Naive thymus-derived CD4-positive, alpha-beta T cell (primary cell): ENCODE measurements at regions not wholly inside any gene's neighbourhood (a gene's known extent, or its start where the extent isn't known, plus 50 kb on each side); places are given as distances from the start of the nearest gene placed in this dataset.

ENCODE experiments used
- ATAC-seq: fragments of 150-1000 bp; cut with Tn5 transposase; 2 replicates; pipeline ENCODE4 v1.10.0; 2021; ENCODE audit warnings: mild to moderate bottlenecking, moderate library complexity
- CTCF ChIA-PET: fragments of 350-600 bp; sonication (Branson Sonifier 250); formaldehyde crosslinking; loops from one replicate; lab custom pipeline; 2021; ENCODE audit warnings: antibody characterized with exemption; lab: Charles Lee
- POLR2A ChIA-PET: fragments of 350-600 bp; sonication (Branson Sonifier 250); formaldehyde crosslinking; loops from one replicate; lab custom pipeline; 2021; ENCODE audit warnings: antibody characterized with exemption, inconsistent platforms; lab: Charles Lee
- DNase-seq, 9 donors: peaks; one replicate each; pipeline versions ENCODE4 v3.0.0 to v3.0.0-alpha.2; 2020 to 2022; ENCODE audit warnings: mixed read lengths in 1 of 9
- H3K27ac ChIP-seq: one replicate; pipeline ENCODE4 v1.7.0; 2013; ENCODE audit warnings: mild to moderate bottlenecking, low read depth, low read length, moderate library complexity
- H3K27me3 ChIP-seq, 2 donors: one replicate each; pipeline ENCODE4 v1.7.0; 2013; ENCODE audit warnings: low read length in 2 of 2, mild to moderate bottlenecking in 2 of 2, moderate library complexity in 2 of 2; ENCODE audit not compliant: control insufficient read depth in 2 of 2, insufficient read depth in 2 of 2
- H3K36me3 ChIP-seq, 3 experiments: 1 replicate in 2 of 3; 2 replicates in 1 of 3; pipeline ENCODE4 v1.7.0; 2013; ENCODE audit warnings: low read length in 3 of 3, mild to moderate bottlenecking in 3 of 3, moderate library complexity in 1 of 3; ENCODE audit not compliant: insufficient read depth in 3 of 3, control insufficient read depth in 2 of 3
- H3K4me1 ChIP-seq, 2 donors: one replicate each; pipeline ENCODE4 v1.7.0; 2013; ENCODE audit warnings: low read length in 2 of 2, mild to moderate bottlenecking in 2 of 2, moderate library complexity in 1 of 2; ENCODE audit not compliant: control insufficient read depth in 2 of 2, insufficient read depth in 2 of 2
- H3K4me3 ChIP-seq: 2 replicates; pipeline ENCODE4 v1.7.0; 2013; ENCODE audit warnings: mild to moderate bottlenecking, low read length
- H3K9me3 ChIP-seq, 3 experiments: 1 replicate in 2 of 3; 2 replicates in 1 of 3; pipeline ENCODE4 v1.7.0; 2013; ENCODE audit warnings: low read length in 3 of 3; ENCODE audit not compliant: control insufficient read depth in 2 of 3
- H3K27ac Mint-ChIP-seq, 9 donors: one replicate each; pipeline ENCODE4 v1.8.0; 2020 to 2022; ENCODE audit warnings: mixed read lengths in 9 of 9, mild to moderate bottlenecking in 8 of 9, moderate library complexity in 5 of 9, inconsistent platforms in 2 of 9
- H3K27me3 Mint-ChIP-seq, 5 donors: one replicate each; pipeline ENCODE4 v1.8.0; 2021 to 2022; ENCODE audit warnings: mixed read lengths in 5 of 5, mild to moderate bottlenecking in 1 of 5
- H3K36me3 Mint-ChIP-seq, 5 donors: one replicate each; pipeline ENCODE4 v1.8.0; 2020 to 2022; ENCODE audit warnings: mixed read lengths in 5 of 5, mild to moderate bottlenecking in 3 of 5, inconsistent platforms in 1 of 5
- H3K4me1 Mint-ChIP-seq, 7 donors: one replicate each; pipeline ENCODE4 v1.8.0; 2020 to 2022; ENCODE audit warnings: mixed read lengths in 7 of 7, mild to moderate bottlenecking in 3 of 7, inconsistent platforms in 1 of 7
- H3K4me3 Mint-ChIP-seq, 10 donors: one replicate each; pipeline ENCODE4 v1.8.0; 2020 to 2022; ENCODE audit warnings: mild to moderate bottlenecking in 10 of 10, mixed read lengths in 10 of 10, moderate library complexity in 6 of 10, inconsistent platforms in 2 of 10
- H3K9me3 Mint-ChIP-seq, 11 donors: one replicate each; pipeline ENCODE4 v1.8.0; 2020 to 2022; ENCODE audit warnings: mixed read lengths in 11 of 11, mild to moderate bottlenecking in 4 of 11, inconsistent platforms in 1 of 11, moderate library complexity in 1 of 11
- intact Hi-C, 2 donors: fragments of 100-400 bp; cut with micrococcal nuclease; formaldehyde crosslinking; loops; one replicate each; pipeline ENCODE4 v1.15.1; 2023

- no peaks in the 10 kb centered on the region for H3K27me3 ChIP-seq
- no peaks in the 10 kb centered on the region for H3K27me3 Mint-ChIP-seq
- CTCF ChIA-PET: no interaction called here
- ATAC-seq (no peak), DNase-seq (no peak)
- no peak overlapping the region for H3K4me3 Mint-ChIP-seq
- no peak overlapping the region for H3K27ac Mint-ChIP-seq
- intact Hi-C loops: no loop called here
- no peak overlapping the region for H3K4me3 ChIP-seq
- H3K27ac ChIP-seq: no peak overlapping the region
- peaks cover 0 to 2% (median 0%) of the 10 kb centered on the region in 7 donors for H3K4me1 Mint-ChIP-seq
- H3K9me3 ChIP-seq: no peaks in the 10 kb centered on the region
- H3K36me3 Mint-ChIP-seq: no peaks in the 10 kb centered on the region
- H3K9me3 Mint-ChIP-seq: no peaks in the 10 kb centered on the region
- H3K4me1 ChIP-seq: no peaks in the 10 kb centered on the region
- no peaks in the 10 kb centered on the region for H3K36me3 ChIP-seq
- POLR2A ChIA-PET: no interaction called here
Observed at GRCh38 chr4:138964716-138965426, 50.7 kb upstream of the NOCT start.

DNA sequence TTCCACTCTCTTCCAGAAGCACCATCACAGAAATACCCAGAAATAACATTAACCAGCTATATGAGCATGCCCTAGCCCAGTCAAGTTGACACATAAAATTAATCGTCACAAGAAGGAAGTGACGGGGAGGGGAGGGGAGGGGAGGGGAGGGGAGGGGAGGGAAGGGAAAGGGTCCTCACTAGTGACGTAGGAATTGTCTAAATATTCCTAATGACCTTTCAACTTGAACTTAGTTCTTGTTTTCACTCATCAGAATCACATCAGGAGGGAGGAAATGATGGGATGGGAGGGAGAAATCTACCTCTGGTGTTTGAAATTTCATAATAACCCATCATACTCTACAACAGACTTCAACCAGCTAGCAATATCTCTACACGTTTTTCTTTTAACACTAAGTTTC lies 52.2 kb upstream of the NOCT start:
- no peak overlapping the region for H3K4me3 Mint-ChIP-seq
- no peaks in the 10 kb centered on the region for H3K9me3 Mint-ChIP-seq
- intact Hi-C loops: no loop called here
- no peak overlapping the region for H3K27ac Mint-ChIP-seq
- DNase-seq (no peak), ATAC-seq (no peak)
- no peaks in the 10 kb centered on the region for H3K36me3 Mint-ChIP-seq
- ChIA-PET CTCF (no interaction called here), POLR2A (no interaction called here)
- H3K4me3 ChIP-seq: no peak overlapping the region
- H3K9me3 ChIP-seq: no peaks in the 10 kb centered on the region
- H3K4me1 Mint-ChIP-seq: peaks cover 0 to 5% (median 1%) of the 10 kb centered on the region in 7 donors
- H3K27me3 Mint-ChIP-seq: peaks cover 0 to 1% (median under 1%) of the 10 kb centered on the region in 5 donors
- H3K36me3 ChIP-seq: no peaks in the 10 kb centered on the region
- H3K27ac ChIP-seq: no peak overlapping the region
- H3K27me3 ChIP-seq: no peaks in the 10 kb centered on the region
- H3K4me1 ChIP-seq: no peaks in the 10 kb centered on the region

DNA sequence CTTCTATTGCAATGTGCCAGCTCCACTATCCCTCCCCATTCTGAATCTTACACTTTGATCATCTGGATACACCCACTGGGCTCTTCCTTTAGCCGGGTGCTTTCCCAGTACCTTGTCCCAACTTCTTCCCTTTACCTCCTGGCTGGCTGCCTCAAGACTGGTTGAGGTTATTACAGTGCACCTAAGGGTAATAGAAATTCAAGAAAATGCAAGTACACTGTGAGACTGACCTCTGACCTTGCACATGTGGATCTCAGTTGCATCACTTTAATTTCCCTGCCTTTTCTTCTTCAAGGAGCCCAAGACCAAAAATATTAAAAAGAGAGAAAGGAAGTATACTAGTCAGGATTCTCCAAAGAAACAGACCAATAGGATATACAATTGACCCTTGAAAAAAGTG lies 53.9 kb upstream of the NOCT start:
- Mint-ChIP-seq H3K36me3 (no peaks in the 10 kb centered on the region), H3K9me3 (no peaks in the 10 kb centered on the region), H3K27me3 (peaks cover 0 to 9% (median 4%) of the 10 kb centered on the region in 5 donors), H3K27ac (no peak overlapping the region), H3K4me3 (no peak overlapping the region), H3K4me1 (peaks cover 0 to 7% (median 4%) of the 10 kb centered on the region in 7 donors)
- intact Hi-C loops: no loop called here
- POLR2A ChIA-PET: no interaction called here
- Histone ChIP-seq H3K27ac (no peak overlapping the region), H3K4me1 (no peaks in the 10 kb centered on the region), H3K4me3 (no peak overlapping the region), H3K9me3 (no peaks in the 10 kb centered on the region), H3K36me3 (no peaks in the 10 kb centered on the region), H3K27me3 (no peaks in the 10 kb centered on the region)
- CTCF ChIA-PET: interaction anchor here (0.6 kb wide), 1 partner anchor 72 kb away, joined by 6 read pairs; no protein-coding TSS in a partner anchor
- DNase-seq (no peak), ATAC-seq (no peak)

GRCh38 chr4:138961129-138961528 lies 54.5 kb upstream of the NOCT start:
- DNase-seq (no peak), ATAC-seq (no peak)
- no peaks in the 10 kb centered on the region for H3K36me3 Mint-ChIP-seq
- Histone ChIP-seq H3K27me3 (no peaks in the 10 kb centered on the region), H3K27ac (no peak overlapping the region), H3K4me1 (no peaks in the 10 kb centered on the region), H3K9me3 (no peaks in the 10 kb centered on the region), H3K36me3 (no peaks in the 10 kb centered on the region), H3K4me3 (no peak overlapping the region)
- H3K4me1 Mint-ChIP-seq: peaks cover 0 to 7% (median 4%) of the 10 kb centered on the region in 7 donors
- CTCF ChIA-PET: no interaction called here
- H3K9me3 Mint-ChIP-seq: no peaks in the 10 kb centered on the region
- no peak overlapping the region for H3K4me3 Mint-ChIP-seq
- H3K27ac Mint-ChIP-seq: no peak overlapping the region
- peaks cover 0 to 9% (median 4%) of the 10 kb centered on the region in 5 donors for H3K27me3 Mint-ChIP-seq
- intact Hi-C loops: no loop called here
- POLR2A ChIA-PET: no interaction called here

GRCh38 chr4:138960175-138960710 lies 55.3 kb upstream of the NOCT start:
- Mint-ChIP-seq H3K27ac (no peak overlapping the region), H3K36me3 (no peaks in the 10 kb centered on the region), H3K4me1 (peaks cover 0 to 7% (median 4%) of the 10 kb centered on the region in 7 donors), H3K27me3 (peaks cover 0 to 9% (median 4%) of the 10 kb centered on the region in 5 donors), H3K4me3 (no peak overlapping the region), H3K9me3 (no peaks in the 10 kb centered on the region)
- intact Hi-C loops: no loop called here
- no peak for ATAC-seq
- Histone ChIP-seq H3K36me3 (no peaks in the 10 kb centered on the region), H3K9me3 (no peaks in the 10 kb centered on the region), H3K4me3 (no peak overlapping the region), H3K27ac (no peak overlapping the region), H3K4me1 (no peaks in the 10 kb centered on the region), H3K27me3 (no peaks in the 10 kb centered on the region)
- ChIA-PET CTCF (no interaction called here), POLR2A (no interaction called here)
- DNase-seq: no peak

GRCh38 chr4:138959097-138959815 lies 56.3 kb upstream of the NOCT start:
- no peak for DNase-seq
- no peak overlapping the region for H3K27ac Mint-ChIP-seq
- H3K4me1 ChIP-seq: no peaks in the 10 kb centered on the region
- no peak for ATAC-seq
- POLR2A ChIA-PET: no interaction called here
- no peak overlapping the region for H3K4me3 ChIP-seq
- H3K9me3 ChIP-seq: no peaks in the 10 kb centered on the region
- H3K36me3 Mint-ChIP-seq: no peaks in the 10 kb centered on the region
- H3K4me3 Mint-ChIP-seq: no peak overlapping the region
- intact Hi-C loops: no loop called here
- no peaks in the 10 kb centered on the region for H3K9me3 Mint-ChIP-seq
- CTCF ChIA-PET: no interaction called here
- peaks cover 0 to 7% (median 4%) of the 10 kb centered on the region in 7 donors for H3K4me1 Mint-ChIP-seq
- no peaks in the 10 kb centered on the region for H3K36me3 ChIP-seq
- H3K27me3 ChIP-seq: no peaks in the 10 kb centered on the region
- H3K27ac ChIP-seq: no peak overlapping the region
- peaks cover 0 to 9% (median 4%) of the 10 kb centered on the region in 5 donors for H3K27me3 Mint-ChIP-seq
